Thoracic aorta (tissue), 2 donors: ENCODE measurements at regions not wholly inside any gene's neighbourhood (a gene's known extent, or its start where the extent isn't known, plus 50 kb on each side); places are given as distances from the start of the nearest gene placed in this dataset.

Experiments
- ATAC-seq: fragments of 150-250 bp; one replicate; pipeline ENCODE4 v1.8.0; 2017; ENCODE audit warnings: low read depth; ENCODE audit not compliant: insufficient number of reproducible peaks, low FRiP score
- DNase-seq: peaks from one replicate; pipeline ENCODE4 v3.0.0-alpha.2; 2020; ENCODE audit warnings: low spot score
- H3K27ac ChIP-seq, 2 donors: fragments of 200-600 bp; sonication (generic); 1 replicate in 1 of 2; 2 replicates in 1 of 2; pipeline ENCODE4 v1.5.1; 2016; ENCODE audit warnings: mild to moderate bottlenecking in 2 of 2, moderate library complexity in 2 of 2
- H3K27me3 ChIP-seq: fragments of 200-600 bp; sonication (generic); replicated peaks from 2 replicates; pipeline ENCODE4 v1.6.0; 2016; ENCODE audit warnings: mild to moderate bottlenecking; ENCODE audit not compliant: insufficient read depth
- H3K36me3 ChIP-seq: fragments of 200-600 bp; sonication (generic); one replicate; pipeline ENCODE4 v1.5.1; 2016
- H3K4me1 ChIP-seq, 2 donors: fragments of 200-600 bp; sonication (generic); 1 replicate in 1 of 2; 2 replicates in 1 of 2; pipeline versions ENCODE4 v1.5.1 to v1.6.0; 2016; ENCODE audit warnings: low read depth in 2 of 2, mild to moderate bottlenecking in 1 of 2; ENCODE audit not compliant: control insufficient read depth in 1 of 2
- H3K4me3 ChIP-seq: fragments of 200-600 bp; sonication (generic); 2 replicates; pipeline ENCODE4 v1.5.1; 2016; ENCODE audit warnings: mild to moderate bottlenecking
- H3K9me3 ChIP-seq: fragments of 200-600 bp; sonication (generic); 2 replicates; pipeline ENCODE4 v1.5.1; 2016
- CTCF ChIP-seq: fragments of 200-600 bp; sonication (generic); IDR thresholded peaks from one replicate; pipeline ENCODE4 v1.5.1; 2019; ENCODE audit warnings: antibody characterized with exemption

GRCh38 chr7:106178593-106179134 is 66.6 kb upstream of the SYPL1 start:
- ATAC-seq (no peak), DNase-seq (no peak)
- no peaks in the 10 kb centered on the region for H3K27me3 ChIP-seq
- no peak for TF ChIP-seq CTCF
- no peaks in the 10 kb centered on the region for H3K36me3 ChIP-seq
- H3K4me3 ChIP-seq, result no peak overlapping the region
- peaks cover 0 to 12% of the 10 kb centered on the region in 2 donors for H3K4me1 ChIP-seq
- no peaks in the 10 kb centered on the region for H3K9me3 ChIP-seq
- H3K27ac ChIP-seq, result no peak overlapping the region

GRCh38 chr7:106177738-106178592 is 65.9 kb upstream of the SYPL1 start:
- no peak for TF ChIP-seq CTCF
- no peak for ATAC-seq

GRCh38 chr7:106177300-106177690 is 65.2 kb upstream of the SYPL1 start:
- Histone ChIP-seq H3K27me3 (no peaks in the 10 kb centered on the region), H3K27ac (no peak overlapping the region), H3K36me3 (no peaks in the 10 kb centered on the region), H3K4me1 (peaks cover 0 to 12% of the 10 kb centered on the region in 2 donors), H3K9me3 (no peaks in the 10 kb centered on the region), H3K4me3 (no peak overlapping the region)
- no peak for ATAC-seq
- TF ChIP-seq CTCF, result no peak
- DNase-seq, result no peak

More at GRCh38 chr7:106177738-106178592, 65.9 kb upstream of the SYPL1 start:
- peaks cover 0 to 12% of the 10 kb centered on the region in 2 donors for H3K4me1 ChIP-seq
- no peak overlapping the region for H3K27ac ChIP-seq
- no peaks in the 10 kb centered on the region for H3K27me3 ChIP-seq
- H3K9me3 ChIP-seq, result no peaks in the 10 kb centered on the region
- DNase-seq, result no peak
- H3K4me3 ChIP-seq, result no peak overlapping the region
- no peaks in the 10 kb centered on the region for H3K36me3 ChIP-seq

- TF ChIP-seq CTCF, result peak; percentile 96
- Histone ChIP-seq H3K4me3 (no peak overlapping the region), H3K9me3 (no peaks in the 10 kb centered on the region), H3K27ac (no peak overlapping the region), H3K27me3 (no peaks in the 10 kb centered on the region), H3K36me3 (no peaks in the 10 kb centered on the region), H3K4me1 (peaks cover 0 to 12% of the 10 kb centered on the region in 2 donors)
- peak; percentile 38 for DNase-seq
- ATAC-seq, result no peak
These were observed 64.5 kb upstream of the SYPL1 start for GRCh38 chr7:106176414-106177299.

- no peaks in the 10 kb centered on the region for H3K9me3 ChIP-seq
- no peaks in the 10 kb centered on the region for H3K27me3 ChIP-seq
- peaks cover 0 to 14% of the 10 kb centered on the region in 2 donors for H3K4me1 ChIP-seq
- ATAC-seq (no peak), DNase-seq (no peak)
- no peak for TF ChIP-seq CTCF
- H3K4me3 ChIP-seq, result no peak overlapping the region
- no peaks in the 10 kb centered on the region for H3K36me3 ChIP-seq
- H3K27ac ChIP-seq, result no peak overlapping the region
These were observed 63.4 kb upstream of the SYPL1 start for GRCh38 chr7:106175507-106175906.
